NCI-H2107 (cell line): ENCODE measurements at regions not wholly inside any gene's neighbourhood (a gene's known extent, or its start where the extent isn't known, plus 50 kb on each side); places are given as distances from the start of the nearest gene placed in this dataset.

ENCODE experiments used
- DNase-seq: peaks from one replicate; lab custom pipeline; 2025; lab: John Stamatoyannopoulos, UW

DNA sequence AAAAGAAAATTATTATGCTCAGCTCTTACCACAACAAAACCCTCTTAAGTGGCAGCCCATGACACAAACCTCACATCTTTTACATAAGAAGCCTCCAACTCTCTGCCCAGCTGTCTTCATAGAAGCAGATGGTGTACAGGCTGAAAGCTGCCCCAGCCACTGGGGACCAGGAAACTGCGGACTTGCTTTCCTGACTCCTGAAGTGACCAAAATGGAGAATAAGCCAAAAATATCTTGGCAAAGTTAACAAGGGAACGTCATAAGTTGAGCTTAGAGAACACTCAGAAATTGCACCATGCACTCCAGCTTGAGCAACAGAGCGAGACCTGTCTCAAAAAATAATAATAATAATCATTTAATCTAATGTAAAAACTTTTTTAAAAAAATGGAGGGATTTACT is 160.3 kb upstream of the CDYL start:
- no peak for DNase-seq

DNA sequence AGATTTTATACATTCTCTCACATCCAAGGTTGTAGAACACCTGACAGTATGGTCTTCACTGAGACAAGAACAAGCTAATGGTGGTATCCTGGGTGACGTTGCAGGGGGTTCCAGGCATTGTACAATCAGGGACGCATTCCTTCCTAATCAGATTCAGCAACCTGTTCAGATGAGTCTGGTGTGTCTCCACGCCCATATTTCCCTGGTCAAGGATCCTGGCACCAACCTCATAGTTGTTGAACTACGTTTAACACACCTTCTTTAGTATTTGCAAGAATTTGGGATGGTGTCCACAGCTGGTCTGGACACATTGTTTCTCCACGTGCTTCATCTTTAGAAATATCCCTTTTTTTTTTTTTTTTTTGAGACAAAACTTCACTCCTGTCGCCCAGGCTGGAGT is 161.0 kb upstream of the CDYL start:
- DNase-seq: no peak

DNA sequence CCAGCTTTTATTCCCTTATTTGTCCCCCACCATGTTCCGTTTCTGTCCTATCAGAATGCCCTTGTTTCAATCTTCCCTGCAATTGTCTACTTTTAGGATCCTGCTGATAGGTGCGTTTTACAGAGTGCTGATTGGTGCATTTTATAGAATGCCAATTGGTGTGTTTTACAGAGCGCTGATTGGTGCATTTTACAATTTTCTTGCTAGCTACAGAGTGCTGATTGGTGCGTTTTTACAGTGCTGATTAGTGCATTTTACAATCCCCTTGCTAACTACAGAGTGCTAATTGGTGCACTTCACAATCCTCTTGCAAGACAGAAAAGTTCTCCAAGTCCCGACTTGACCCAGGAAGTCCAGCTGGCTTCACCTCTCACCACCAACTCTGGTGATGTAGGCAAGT is 161.6 kb upstream of the CDYL start:
- no peak for DNase-seq

DNA sequence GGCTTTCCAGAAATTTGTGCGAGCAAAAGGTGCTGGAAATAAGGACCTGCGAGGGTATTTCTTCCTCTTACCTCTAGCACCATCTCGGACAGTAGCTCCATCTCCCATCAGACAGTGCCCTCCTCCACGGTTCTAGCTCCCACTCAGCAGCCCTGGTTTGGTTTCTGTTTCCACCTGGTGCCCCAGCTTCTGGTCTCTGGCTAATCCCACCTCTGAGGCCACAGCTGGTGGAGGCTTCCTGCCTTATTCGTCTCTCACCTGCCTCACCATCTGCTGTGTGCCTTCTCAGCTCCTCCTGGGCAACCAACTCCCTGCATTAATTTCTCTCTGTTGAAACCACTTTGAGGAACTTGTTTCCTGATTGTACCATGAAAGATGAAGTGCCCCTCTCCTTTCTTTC is 162.4 kb upstream of the CDYL start:
- no peak for DNase-seq

DNA sequence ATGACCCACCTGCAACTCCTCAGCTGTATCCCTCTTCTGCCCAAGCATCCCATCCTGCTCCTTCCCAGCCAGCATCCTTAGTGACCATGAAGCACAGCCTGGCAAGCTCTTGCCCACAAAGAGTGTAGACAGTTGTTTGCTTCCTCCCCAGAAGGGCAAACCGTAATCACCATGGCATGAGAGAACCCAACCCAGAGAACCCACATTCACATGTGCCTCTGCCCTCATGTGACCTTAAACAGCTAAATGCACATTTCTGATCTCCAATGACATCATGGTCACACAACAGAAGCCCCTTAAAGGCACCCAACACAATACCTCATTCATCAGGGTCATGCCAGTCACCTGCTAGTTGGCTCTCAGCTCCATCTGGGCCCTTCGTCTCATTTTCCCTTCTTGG is 162.8 kb upstream of the CDYL start:
- no peak for DNase-seq

DNA sequence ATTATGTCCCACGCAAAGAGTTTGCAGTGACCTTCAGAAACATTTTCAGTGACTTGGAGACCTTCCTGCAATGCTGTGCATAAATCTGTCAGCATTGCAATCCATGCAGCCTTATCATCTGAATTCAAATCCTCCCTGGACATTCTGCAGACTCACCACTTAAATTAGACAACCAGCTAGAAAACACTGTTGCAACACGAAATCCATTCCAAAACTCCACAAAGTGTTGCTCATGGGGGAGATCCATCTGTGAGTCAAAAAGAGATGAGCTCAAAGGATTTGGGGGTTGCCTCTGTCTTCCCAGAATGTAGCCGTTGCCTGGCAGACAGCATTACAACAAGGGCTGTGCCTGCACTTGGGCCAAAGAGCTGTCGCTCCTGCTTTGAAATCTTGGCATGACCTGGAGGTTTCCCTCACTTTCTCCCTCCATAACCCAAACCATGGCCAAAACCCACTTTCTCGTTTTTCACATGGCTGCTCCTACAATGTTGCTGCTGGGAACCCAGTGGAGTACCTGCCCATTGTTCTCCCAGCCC is 163.5 kb upstream of the CDYL start:
- DNase-seq: no peak

DNA sequence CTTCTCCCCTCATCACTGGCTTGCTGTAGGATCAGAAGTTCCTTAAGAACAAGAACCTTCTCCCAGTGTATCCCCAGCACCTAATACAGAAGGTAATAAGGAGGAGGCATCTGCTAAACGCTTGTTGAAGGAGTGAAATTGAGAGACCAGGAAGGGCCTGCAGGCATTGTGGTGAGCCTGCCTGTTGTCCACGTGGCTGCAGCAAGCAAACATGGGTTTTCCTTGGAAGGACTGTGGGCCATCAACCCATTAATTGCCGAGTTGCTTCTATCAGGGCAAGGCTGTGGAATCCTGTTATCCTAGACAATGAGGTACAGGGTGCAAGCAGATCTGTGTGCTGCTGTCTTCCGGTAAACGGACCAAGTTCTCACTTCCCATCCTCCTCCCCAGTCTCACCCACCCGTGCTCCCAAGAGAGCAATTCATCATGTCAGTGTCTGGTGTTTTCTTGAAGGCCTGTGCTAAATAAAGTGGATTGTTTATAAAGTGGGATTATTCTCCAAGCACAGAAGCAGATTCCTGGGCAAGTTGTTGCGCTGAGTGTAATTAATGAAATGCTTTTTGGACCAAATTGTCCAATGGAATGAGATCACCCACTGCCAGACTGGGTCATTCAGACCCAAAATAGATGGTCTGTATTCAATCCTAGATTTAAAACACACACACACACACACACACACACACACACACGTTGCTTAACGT is 164.6 kb upstream of the CDYL start:
- no peak for DNase-seq

DNA sequence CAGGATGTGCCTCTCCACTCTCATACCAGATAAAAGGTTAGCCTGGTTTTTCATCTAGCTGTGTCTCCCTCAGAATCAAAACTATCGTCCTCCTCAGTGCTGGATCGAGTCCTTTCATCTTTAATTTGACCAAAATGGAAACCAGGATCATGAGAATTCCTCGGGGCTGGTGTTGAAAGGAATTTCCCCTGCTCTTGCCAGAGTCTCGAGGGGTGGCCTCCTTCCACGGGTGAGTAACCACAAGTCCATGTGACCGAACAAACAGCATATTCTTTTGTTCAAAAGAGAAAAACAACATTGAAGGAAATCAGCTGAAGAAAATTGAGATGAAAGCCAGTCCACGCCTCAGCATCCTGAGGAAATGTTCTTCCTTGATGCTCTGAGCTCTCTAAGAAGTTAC is 165.9 kb upstream of the CDYL start:
- DNase-seq: no peak

DNA sequence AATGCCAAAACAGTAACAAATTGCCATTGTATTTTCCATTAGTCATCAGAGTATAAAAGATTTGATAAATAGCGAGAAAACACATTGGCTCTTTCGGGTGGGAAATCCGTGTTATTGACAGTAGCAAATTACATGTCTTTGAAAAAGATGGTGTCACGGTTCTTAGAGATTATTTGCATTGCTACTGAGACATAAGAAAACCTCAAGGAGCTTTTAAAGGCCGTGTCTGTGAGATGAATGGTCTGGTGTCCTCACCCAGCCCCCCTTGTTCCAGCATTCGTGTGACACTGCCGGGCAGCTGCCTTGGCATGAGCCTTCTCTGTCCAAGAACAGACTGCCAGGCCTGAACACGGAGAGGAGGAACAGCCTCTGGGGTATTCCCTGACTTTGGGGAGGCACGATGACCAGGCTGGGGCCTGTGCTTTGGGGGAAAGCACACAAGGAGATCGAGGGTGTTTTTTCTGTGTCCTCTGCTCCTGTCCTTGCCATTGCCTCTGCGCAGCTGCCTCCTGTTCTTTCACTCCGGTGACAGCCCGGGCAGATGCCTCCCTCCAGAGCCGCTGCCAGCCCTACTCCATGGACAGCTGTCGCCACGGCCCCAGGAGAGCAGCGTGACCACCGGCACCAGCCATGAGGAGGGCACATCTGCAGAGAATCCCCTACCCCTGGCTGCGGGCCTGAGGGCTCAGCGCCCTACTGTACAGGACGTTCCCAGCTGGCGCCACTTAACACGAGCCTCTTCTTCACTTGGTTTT is 167.7 kb upstream of the CDYL start:
- no peak for DNase-seq

DNA sequence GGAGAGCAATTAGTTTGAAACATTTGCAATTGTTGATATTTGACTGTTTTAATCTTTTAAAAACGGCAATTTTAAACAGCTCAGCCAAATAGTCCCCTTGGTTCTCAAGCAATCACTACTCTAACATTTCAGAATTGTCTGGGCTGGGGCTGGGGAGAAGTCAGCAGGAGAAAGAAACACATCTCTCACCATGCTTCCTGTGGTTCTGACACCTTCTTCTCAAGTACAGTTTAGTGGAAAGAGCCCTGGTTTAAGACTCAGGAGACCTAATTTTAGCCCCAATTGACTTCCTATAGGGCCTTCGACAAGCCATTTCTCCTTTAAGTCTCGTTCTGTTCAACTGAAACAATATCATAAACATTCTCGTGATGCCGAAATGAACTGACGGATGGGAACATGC is 168.4 kb upstream of the CDYL start:
- no peak for DNase-seq

DNA sequence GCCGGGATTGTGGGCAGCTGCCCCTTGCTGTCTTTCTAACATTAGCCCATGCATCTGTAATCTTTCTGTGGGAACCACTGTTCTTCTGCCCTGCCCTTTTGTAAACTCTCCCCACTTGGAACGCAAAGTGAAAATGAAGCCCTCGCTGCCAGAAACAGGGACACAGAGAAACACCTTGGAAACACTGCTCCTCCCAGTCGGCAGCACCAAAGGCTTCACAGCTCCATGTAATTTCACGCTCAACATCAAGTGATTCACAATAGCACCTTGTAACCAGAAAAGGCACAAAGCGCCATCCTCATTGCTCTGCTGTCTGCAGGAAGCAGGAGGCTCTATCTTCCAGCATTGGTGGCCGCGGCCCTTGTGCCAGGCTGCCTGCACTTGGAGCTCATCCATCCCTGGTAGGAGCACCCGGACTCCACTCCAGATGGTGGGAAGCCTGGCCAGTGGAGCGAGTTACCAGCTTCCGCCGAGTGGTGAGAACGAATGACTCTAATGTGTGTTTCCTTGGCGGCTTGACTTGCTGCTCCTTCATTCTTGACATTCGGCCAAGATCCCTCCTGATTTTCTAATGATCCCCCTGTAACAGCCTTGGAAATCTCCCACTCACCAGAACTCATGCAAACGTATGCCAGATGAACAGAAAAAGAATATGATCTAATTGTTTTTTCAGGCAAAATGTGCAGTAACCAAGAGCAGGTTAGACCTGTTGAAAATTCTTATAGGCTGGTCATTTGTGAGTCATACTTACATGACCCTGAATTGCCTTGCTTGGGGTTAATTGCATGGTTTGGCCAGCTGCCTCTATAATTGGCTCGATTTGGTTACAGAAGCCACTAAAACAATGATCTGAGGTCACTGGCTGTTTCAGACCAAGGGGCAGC is 169.1 kb upstream of the CDYL start:
- no peak for DNase-seq

DNA sequence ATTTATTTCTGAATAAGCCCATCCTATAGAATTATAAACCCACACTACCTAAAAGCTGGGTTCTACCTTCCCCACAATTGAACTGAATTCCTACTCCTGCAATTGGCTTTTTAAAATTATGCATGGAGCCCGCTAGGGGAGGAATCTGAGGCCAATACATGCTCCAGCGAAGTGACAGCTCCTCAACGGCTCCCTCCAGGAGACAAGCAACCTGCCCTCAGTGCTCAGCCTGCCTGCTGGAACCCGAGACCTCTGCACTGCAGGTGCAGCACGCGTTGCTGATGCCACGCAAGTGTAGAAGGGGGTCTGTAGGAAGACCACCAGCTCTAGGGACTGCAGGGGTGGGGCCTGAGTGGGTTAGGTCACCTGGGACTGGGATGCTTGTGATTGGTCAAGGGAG is 170.2 kb upstream of the CDYL start:
- no peak for DNase-seq

DNA sequence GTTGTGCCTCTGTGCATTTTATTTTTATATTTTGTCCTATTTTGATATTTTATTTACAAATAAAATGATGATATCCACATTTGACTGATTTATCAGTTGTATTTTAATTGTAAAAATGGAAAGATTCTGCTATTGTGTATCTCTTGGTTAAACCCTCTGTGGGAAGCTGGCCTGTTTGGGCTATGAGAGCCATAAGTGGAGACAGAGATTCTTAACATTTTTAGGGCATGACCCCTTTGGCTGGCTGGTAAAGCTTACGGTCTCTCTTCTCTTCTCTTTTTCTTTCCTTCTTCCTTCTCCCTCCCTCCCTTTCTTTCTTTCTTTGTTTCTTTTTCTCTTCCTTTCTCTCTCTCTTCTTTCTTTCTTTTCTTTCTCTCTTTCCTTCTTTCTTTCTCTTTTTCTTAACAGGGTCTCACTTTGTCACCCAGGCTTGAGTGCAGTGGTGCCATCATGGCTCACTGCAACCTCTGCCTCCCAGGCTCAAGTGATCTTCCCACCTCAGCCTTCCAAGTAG is 172.3 kb upstream of the CDYL start:
- no peak for DNase-seq

DNA sequence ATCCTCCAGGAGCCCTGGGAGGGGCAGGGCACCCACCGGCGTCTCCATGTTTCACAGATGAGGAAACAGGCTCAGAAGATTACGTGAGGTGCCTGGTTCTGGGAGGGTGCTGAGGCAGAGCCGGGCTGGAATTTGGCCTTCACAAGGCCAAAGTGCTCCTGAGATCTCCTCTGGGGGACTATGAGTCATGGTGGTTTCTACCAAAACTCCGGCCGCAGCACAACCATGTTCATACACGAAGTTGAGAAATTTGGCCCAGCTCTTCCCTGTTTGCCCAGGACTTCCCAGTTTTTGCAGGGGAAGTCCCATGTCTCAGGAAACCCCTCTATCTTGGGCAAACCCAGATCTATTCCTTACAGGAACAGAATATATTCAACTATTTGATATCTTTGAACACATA is 172.9 kb upstream of the CDYL start:
- DNase-seq: no peak

DNA sequence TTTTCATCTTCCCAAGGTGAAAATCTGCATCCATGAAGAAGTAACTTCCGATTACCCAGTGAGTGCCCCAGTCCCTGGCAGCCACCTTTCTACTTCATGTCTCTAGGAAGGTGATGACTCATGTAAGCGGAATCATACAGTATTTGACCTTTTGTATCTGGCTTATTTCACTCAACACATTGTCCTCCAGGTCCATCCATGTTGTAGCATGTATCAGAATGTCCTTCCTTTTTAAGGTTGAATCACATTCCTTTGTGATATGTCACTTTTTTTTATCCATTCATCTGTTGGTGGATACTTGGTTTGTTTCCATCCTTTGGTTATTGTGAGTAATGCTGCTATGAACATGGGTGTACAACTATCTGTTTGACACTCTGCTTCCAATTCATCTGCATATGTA is 176.3 kb upstream of the CDYL start:
- no peak for DNase-seq

DNA sequence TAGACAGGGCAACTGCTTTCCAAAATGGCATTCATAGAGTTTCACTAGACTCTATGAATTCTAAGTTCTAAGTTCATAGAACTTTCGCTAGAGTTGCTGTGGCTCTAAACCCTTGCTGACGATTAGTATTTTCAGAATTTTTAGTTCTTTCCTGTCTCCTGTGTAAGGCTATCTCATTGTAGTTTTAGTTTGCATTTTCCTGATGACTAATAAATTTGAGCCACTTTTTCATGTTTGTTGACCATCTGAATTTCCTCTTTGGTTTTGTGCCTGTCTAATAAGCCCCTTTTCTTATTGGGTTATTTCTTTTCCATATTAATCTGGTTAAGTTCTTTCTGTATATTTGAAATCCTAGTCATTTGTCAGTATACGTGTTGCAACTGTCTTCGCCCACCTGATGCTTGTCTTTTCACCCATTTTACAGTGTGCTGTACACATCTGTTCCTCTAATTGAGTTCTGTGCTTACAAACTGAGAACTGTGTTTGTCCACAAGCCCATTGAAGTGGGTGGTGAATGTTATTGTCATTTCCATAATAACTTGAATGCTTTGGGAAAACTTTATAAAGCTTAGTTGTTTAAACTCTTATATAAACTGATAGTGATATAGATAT is 177.7 kb upstream of the CDYL start:
- no peak for DNase-seq

DNA sequence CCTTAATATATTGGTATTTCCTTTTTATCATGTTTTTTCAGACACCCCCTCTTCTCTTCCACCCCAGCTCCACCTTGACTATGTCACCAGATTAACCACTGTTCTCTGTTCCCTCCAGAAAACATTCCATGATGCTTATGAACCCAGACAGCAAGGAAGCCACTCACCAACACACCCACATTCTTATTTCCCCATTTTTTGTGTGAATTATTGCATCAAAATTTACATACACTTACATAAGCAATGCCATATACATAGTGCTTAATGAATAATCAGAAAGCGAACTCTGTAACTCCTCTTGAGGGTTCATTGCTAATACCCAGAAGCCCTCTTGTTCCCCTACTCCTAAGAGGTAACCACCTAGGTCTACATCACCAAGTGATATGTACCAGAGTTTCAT is 182.3 kb upstream of the CDYL start:
- DNase-seq: no peak

DNA sequence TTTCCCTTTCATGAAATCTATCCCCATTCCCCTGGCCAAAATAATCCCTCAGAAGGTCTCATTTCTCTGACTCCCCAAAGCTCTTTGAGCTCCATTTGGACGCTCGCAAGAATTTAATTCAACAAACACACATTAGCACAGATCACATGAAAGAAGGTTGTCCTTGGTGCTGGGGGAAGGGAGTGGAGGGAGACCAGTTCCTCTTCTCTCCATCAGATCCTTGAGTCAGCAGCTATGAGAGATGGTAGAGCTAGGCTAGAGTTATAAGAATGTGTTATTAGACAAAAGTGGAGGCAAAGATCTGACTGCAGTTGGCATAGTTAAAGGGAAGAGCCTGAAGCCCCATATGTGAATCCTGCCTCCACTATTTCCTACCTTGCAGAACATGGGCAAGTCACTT is 184.2 kb upstream of the CDYL start:
- DNase-seq: no peak

DNA sequence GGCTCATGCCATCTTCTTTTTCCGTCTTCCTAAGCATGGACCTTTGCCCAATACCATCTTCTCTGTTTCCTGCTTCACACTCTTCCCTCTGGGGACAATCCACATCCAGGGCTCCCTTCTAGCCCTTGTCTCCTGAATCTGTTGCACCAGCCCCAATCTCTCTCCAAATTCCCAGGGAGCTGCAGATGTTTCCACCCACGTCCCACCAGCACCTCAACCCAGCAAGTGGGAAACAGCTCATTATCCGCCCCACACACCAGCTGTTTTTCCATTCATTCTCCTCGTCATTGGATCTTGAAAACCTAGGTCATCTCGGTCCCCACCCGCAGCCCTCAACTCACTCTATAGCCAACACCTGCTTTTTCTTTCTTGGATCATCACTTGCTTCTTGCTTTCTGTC is 185.0 kb upstream of the CDYL start:
- DNase-seq: no peak

DNA sequence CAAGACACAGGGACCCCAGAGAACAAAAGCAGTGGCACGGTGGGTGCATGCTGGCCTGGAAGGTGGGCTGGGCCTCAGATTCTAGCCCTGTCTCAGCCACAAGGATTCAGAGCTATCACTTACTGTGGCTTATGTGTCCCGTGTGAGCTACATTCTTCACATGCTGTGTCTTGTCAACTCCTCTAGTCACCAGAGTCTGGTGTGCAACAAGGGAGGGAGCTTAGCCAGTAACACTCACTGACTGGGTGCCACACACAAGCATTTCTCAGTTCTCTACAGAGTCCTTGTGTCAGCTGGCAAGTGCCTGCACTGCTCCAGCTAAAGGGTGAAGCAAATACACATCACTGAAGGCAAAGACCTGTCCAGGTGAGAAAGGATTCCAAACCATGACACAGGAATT is 186.9 kb upstream of the CDYL start:
- DNase-seq: no peak

DNA sequence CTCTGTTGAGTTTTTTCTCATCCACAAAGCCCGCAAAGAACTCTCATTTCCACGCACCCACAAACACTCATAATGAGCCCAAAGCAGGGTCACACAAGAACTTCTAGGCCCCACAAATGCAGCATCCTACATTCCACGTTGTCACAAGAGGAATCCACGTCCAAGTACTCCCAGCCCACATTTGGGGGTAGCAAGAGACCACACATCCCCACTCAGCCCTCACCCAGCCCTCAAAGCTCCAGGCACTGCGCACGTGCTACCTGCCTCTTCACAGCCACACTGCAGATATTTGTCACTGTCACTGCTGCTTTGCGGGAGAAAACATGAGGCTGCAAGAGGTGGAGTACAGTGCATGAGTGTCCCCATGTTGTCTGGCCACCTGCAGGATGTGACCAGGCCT is 187.6 kb upstream of the CDYL start:
- DNase-seq: no peak

DNA sequence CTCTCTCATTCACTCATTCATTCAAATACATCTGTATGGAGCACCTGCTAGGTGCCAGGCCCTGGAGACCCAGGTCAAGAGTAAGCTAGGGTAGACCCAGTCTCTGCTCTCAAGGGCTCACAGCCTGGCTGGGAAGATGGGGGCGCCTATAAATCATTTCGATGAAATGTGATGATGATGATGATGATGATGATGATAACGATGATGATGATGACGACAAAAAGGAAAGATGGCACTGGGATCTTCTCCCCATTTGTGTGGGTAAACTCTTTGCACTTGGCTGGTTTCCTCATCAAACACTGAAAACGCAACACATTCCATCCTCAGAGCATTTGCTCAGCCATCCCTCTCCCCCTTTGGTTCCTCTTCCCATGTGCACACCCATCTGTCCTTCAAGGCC is 188.0 kb upstream of the CDYL start:
- DNase-seq: no peak
